Skeletal muscle tissue (tissue), 3 donors: ENCODE measurements at regions not wholly inside any gene's neighbourhood (a gene's known extent, or its start where the extent isn't known, plus 50 kb on each side); places are given as distances from the start of the nearest gene placed in this dataset.

Source experiments
- H3K27ac ChIP-seq: one replicate; pipeline ENCODE4 v1.7.0; 2013; ENCODE audit warnings: mild to moderate bottlenecking, low read depth, low read length, inconsistent platforms
- H3K27me3 ChIP-seq, 3 donors: one replicate each; pipeline ENCODE4 v1.7.0; 2013; ENCODE audit warnings: low read length in 3 of 3; ENCODE audit not compliant: control insufficient read depth in 3 of 3, insufficient read depth in 3 of 3
- H3K36me3 ChIP-seq, 3 donors: one replicate each; pipeline ENCODE4 v1.7.0; 2013; ENCODE audit warnings: low read length in 3 of 3; ENCODE audit not compliant: control insufficient read depth in 3 of 3, insufficient read depth in 3 of 3
- H3K4me1 ChIP-seq, 3 donors: one replicate each; pipeline ENCODE4 v1.7.0; 2013; ENCODE audit warnings: low read length in 3 of 3, mild to moderate bottlenecking in 3 of 3; ENCODE audit not compliant: control insufficient read depth in 3 of 3, insufficient read depth in 3 of 3
- H3K4me3 ChIP-seq, 3 donors: one replicate each; pipeline ENCODE4 v1.7.0; 2013; ENCODE audit warnings: low read length in 3 of 3
- H3K9ac ChIP-seq, 3 donors: one replicate each; pipeline ENCODE4 v1.7.0; 2013; ENCODE audit warnings: low read length in 3 of 3, mild to moderate bottlenecking in 3 of 3, moderate library complexity in 2 of 3, low read depth in 1 of 3
- H3K9me3 ChIP-seq, 3 donors: one replicate each; pipeline ENCODE4 v1.7.0; 2013; ENCODE audit warnings: low read length in 3 of 3; ENCODE audit not compliant: control insufficient read depth in 3 of 3
- donor health status: Osteomylitis.

DNA sequence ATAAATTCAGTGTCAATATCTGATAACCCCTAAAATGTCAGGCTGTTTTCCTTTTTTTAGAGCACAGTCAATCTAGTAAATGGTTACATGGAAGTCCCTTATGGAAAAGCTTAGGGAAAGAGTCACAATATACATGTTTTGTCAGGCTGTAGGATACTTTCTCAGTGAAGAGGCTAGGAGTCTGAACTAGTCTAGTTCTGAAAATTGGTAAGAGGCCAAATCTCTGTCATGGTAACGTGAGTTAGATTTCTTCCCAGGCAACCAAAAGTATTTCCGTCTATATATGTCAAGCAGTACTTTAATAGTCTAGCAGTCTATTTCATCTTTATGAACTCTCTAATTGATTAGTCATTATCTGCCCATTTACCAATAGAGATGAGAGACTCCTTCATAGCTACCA, 215.9 kb upstream of the LRRC3B start:
- Histone ChIP-seq H3K4me1 (no peaks in the 10 kb centered on the region), H3K36me3 (no peaks in the 10 kb centered on the region), H3K9me3 (peaks cover 0 to 2% (median 0%) of the 10 kb centered on the region in 3 donors)

DNA sequence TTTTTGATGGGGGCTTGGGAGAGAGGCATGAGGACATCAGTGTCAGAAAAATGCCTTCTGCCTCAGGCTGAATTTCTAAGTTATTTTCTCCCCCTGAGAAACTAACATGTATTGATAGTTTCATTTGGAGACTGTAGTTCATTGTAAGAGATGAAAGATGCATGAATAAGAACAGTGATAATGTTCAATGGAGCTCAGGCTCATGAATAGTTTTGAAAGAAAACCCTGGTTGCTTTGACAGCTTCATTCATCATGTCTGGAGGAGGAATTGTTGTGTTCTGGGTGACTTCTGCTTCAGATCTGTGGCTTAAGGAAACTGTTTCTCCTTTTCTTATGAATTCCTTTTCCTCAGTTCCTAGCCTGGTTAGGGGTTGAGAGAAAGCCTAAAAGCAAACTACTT, 204.0 kb upstream of the LRRC3B start:
- Histone ChIP-seq H3K9ac (no peak overlapping the region), H3K4me3 (no peak overlapping the region), H3K4me1 (no peaks in the 10 kb centered on the region), H3K9me3 (no peaks in the 10 kb centered on the region), H3K27ac (no peak overlapping the region), H3K27me3 (no peaks in the 10 kb centered on the region), H3K36me3 (no peaks in the 10 kb centered on the region)

More for the DNA sequence above, 215.9 kb upstream of the LRRC3B start:
- Histone ChIP-seq H3K27ac (no peak overlapping the region), H3K4me3 (no peak overlapping the region), H3K27me3 (no peaks in the 10 kb centered on the region), H3K9ac (no peak overlapping the region)

DNA sequence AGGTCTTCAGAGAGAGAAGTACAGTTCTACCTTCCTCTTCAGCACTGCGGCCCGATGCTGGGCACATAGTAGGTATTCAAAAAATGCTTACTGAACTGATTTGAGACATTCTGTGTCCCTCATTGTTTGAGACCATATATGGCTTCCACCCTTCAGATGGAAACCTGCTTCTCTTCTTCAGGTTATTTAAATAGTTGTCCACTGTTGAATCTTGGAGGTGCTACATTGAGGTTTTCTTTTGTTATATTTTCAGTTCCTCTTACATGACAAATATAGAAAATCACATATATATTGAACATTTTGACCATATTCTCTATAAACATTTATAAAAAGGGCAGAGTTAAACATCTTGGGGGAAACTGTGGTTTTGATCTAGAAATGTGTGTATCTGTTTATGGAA, 200.2 kb upstream of the LRRC3B start:
- Histone ChIP-seq H3K4me3 (no peak overlapping the region), H3K27ac (no peak overlapping the region)

GRCh38 chr3:26425076-26425475, 197.5 kb upstream of the LRRC3B start:
- Histone ChIP-seq H3K9ac (no peak overlapping the region), H3K27me3 (no peaks in the 10 kb centered on the region), H3K4me3 (no peak overlapping the region), H3K9me3 (no peaks in the 10 kb centered on the region), H3K27ac (no peak overlapping the region), H3K36me3 (no peaks in the 10 kb centered on the region), H3K4me1 (no peaks in the 10 kb centered on the region)

More for the DNA sequence above, 200.2 kb upstream of the LRRC3B start:
- no peak overlapping the region for H3K9ac ChIP-seq
- no peaks in the 10 kb centered on the region for H3K27me3 ChIP-seq
- H3K4me1 ChIP-seq = no peaks in the 10 kb centered on the region
- H3K9me3 ChIP-seq = no peaks in the 10 kb centered on the region
- no peaks in the 10 kb centered on the region for H3K36me3 ChIP-seq

DNA sequence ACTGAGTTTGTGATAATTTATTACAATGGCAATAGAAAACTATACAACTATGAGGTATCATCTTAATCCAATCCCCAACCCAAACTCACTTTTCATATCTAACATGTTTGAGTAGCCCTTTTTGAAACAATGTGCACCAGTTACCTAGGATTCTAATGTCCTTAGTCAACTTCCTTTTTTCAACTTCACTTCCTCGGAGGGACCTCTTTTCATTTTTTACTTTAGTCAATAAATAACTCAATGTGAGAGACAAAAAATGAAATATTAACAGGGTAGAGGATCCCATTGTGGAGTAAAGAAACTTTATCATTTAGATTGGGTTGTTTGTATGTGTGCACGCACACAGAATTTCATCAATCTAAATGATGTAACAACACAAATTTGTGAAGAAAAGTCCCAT, 193.6 kb upstream of the LRRC3B start:
- Histone ChIP-seq H3K27ac (no peak overlapping the region), H3K4me3 (no peak overlapping the region), H3K9me3 (no peaks in the 10 kb centered on the region), H3K27me3 (no peaks in the 10 kb centered on the region), H3K36me3 (no peaks in the 10 kb centered on the region), H3K4me1 (no peaks in the 10 kb centered on the region), H3K9ac (no peak overlapping the region)

DNA sequence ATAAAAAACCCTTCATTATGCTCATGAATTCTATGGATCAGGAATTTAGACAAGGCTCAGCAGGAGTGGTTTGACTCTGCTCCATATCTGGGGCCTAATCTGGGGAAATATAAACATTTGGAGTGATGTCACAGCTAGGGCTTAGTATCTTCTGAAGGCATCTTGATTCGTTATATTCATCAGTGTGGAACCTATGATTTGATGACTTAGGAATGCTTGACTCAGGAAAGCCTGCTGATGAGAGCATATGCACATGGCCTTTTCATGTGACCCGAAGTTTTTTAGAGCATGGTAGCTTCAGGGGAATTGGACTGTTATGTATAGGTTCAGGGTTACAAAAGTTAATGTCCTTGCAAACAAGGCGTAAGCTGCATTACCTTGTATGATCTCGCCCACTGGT, 184.9 kb upstream of the LRRC3B start:
- peaks cover 0 to 5% (median 0%) of the 10 kb centered on the region in 3 donors for H3K9me3 ChIP-seq
- H3K36me3 ChIP-seq = no peaks in the 10 kb centered on the region
- H3K4me1 ChIP-seq = no peaks in the 10 kb centered on the region
- no peak overlapping the region for H3K27ac ChIP-seq
- H3K9ac ChIP-seq = no peak overlapping the region
- H3K27me3 ChIP-seq = no peaks in the 10 kb centered on the region
- H3K4me3 ChIP-seq = no peak overlapping the region

DNA sequence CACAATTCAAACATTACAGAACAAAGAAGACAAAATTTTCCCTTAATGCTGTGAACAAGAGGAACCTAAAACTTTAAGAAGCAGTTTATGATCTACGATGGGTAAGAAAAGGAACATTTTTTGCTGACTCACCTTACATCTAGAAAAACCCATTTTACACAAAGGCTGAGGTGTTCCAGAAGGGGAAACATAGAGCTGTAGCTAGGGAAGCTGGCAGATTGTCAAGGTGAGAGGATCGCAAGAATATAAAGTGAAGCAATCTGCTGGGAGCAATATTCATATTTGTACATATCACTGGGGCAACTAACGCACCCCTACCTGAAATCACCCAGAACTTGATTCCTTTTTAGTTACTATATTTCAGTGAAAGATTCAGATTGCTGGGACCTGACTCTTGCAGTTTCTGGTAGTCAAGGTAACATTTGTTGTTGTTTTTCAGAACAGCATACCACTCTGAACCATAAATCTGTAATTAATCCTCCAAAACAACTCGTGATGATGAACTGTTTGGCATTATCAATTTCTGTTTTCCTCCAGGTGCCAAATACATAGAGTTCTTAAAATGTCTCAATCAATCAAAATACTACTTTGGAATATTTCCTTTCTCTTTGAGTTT, 184.1 kb upstream of the LRRC3B start:
- H3K9me3 ChIP-seq = peaks cover 0 to 5% (median 0%) of the 10 kb centered on the region in 3 donors
- no peak overlapping the region for H3K9ac ChIP-seq
- H3K27ac ChIP-seq = peak overlapping the region; percentile 20
- H3K4me3 ChIP-seq = no peak overlapping the region
- H3K4me1 ChIP-seq = no peaks in the 10 kb centered on the region
- H3K36me3 ChIP-seq = no peaks in the 10 kb centered on the region
- H3K27me3 ChIP-seq = no peaks in the 10 kb centered on the region

DNA sequence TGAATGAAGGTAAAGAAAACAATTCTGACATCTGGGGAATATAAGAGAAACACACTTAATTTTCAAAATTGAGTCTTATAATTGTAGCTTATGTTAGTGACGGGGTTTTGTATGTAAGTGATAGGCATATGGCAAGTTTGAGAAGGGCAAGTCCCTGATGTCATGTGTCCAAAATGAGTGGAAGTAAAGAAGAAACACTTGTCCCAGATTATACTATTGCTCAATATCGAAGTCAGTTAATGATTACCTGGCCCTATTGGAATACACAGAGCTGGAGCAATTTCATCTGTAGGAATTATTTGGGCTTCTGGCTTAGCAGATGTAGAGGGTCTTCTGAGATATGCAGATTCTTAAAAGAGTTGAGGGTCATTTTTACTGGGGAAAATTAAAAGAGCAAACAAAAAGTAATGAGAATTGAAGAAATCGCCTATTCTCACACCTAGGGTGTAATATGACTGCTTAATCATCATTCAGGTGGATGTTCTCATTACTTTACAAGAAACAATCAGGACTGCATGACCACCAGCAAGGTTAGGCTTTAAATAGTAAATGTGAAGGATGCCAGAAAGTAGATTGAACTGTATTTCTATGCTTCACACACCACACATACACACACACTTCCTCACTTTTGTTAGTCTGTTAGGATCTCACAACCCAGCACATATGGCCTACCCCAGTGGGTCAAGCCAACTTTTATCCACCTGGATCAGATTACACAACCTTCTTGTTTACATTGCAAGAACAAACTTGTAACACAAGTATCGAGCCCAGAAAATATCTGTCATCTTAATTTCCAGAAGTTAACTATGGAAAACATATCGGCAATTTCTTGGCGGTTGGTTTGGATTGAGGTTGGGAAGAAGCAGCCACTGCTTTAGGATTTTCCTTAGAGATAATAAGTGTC, 183.3 kb upstream of the LRRC3B start:
- Histone ChIP-seq H3K27ac (peak overlapping the region; percentile 20), H3K9me3 (peaks cover 0 to 5% (median 0%) of the 10 kb centered on the region in 3 donors)

DNA sequence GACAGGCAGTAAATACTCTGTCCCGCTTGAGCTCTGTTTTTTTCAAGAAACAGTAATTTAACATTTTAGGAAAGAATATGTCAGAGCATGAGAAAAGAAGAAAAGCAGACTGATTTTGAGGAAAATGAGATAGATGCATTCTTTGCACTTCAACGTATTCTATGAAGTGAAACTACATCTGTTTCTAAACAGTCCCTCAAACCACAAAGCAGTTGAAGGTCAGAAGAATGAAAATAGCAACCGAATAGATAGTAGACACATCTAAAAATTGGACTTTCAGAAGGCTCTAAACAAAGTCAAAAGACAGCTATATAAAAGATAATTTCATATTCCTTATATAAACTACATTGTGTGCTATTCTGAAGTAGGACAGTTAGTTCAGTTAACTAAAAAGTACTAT, 172.6 kb upstream of the LRRC3B start:
- no peaks in the 10 kb centered on the region for H3K9me3 ChIP-seq
- H3K27ac ChIP-seq = no peak overlapping the region
- H3K9ac ChIP-seq = no peak overlapping the region
- no peaks in the 10 kb centered on the region for H3K4me1 ChIP-seq
- H3K36me3 ChIP-seq = no peaks in the 10 kb centered on the region
- no peaks in the 10 kb centered on the region for H3K27me3 ChIP-seq
- H3K4me3 ChIP-seq = no peak overlapping the region

More for the DNA sequence above, 183.3 kb upstream of the LRRC3B start:
- H3K4me1 ChIP-seq = no peaks in the 10 kb centered on the region
- no peaks in the 10 kb centered on the region for H3K27me3 ChIP-seq
- H3K36me3 ChIP-seq = no peaks in the 10 kb centered on the region
- no peak overlapping the region for H3K9ac ChIP-seq
- H3K4me3 ChIP-seq = no peak overlapping the region

DNA sequence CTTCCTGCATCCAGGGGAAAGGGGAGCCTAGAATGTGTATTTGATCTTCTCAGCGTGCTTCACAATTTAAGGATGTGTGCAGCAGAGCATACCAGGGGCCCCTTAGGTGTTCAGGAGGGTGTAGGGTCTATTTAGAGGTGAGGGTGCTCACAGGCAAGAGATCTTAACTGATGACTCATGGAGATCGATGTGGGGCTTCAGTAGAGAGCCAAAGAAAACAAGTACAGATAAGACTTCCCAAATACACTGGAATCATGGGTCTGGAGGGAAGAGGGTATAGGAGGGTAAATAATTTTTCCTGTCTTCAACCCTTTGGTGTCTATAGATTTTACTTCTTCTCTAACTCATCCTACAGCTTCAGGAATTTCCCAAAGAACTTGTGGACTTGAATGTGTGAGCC, 170.2 kb upstream of the LRRC3B start:
- Histone ChIP-seq H3K27ac (no peak overlapping the region), H3K27me3 (no peaks in the 10 kb centered on the region), H3K9ac (no peak overlapping the region), H3K36me3 (no peaks in the 10 kb centered on the region), H3K4me1 (no peaks in the 10 kb centered on the region), H3K4me3 (no peak overlapping the region), H3K9me3 (no peaks in the 10 kb centered on the region)
